SK-N-MC (cell line): ENCODE measurements at regions not wholly inside any gene's neighbourhood (a gene's known extent, or its start where the extent isn't known, plus 50 kb on each side); places are given as distances from the start of the nearest gene placed in this dataset.

Experiments
- EZH2 ChIP-seq: fragments of 200-600 bp; sonication (generic); IDR thresholded peaks from one replicate; pipeline ENCODE4 v1.6.1; 2017; ENCODE audit warnings: antibody characterized with exemption
- FOXP2 ChIP-seq: optimal IDR thresholded peaks from 2 replicates; pipeline ENCODE3; 2011; ENCODE audit warnings: mild to moderate bottlenecking, moderate library complexity; ENCODE audit not compliant: insufficient read depth; ENCODE audit errors: extremely low read length, control extremely low read depth
- POLR2AphosphoS5 ChIP-seq: IDR thresholded peaks from 2 replicates; pipeline ENCODE4 v1.6.1; 2012; ENCODE audit warnings: mild to moderate bottlenecking, low read depth, low read length, borderline replicate concordance

DNA sequence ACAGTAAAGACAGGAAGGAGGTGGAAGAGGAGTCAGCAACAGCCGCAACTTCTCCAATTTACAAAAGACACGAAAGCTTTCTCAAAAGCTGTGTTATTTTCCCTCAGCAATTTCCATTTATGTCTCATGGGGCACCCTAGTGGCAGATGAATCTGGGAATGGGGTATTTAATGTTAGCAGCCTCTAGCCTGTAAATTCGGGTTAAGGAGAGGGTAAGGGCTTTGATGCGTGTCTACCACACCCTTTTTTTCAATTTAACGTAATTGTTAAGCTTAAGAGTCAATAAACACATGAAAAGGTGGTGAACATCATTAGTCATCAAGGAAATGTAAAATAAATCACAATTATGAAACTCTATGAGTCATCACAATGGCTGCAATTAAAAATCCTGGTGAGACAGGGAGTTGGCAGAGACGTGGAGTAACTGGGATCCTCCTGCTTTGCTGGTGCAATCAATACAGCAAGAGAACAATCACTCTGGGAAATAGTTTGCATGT, 986.4 kb downstream of the AACS start:
- no peak for TF ChIP-seq EZH2
- peak; percentile 27; the same call in 1 of the 2 replicates for TF ChIP-seq POLR2AphosphoS5
- no peak for TF ChIP-seq FOXP2
